Kidney glomerular epithelial cell (primary cell): ENCODE measurements at regions not wholly inside any gene's neighbourhood (a gene's known extent, or its start where the extent isn't known, plus 50 kb on each side); places are given as distances from the start of the nearest gene placed in this dataset.

ENCODE experiments used
- DNase-seq: peaks from one replicate; lab custom pipeline; 2025; lab: John Stamatoyannopoulos, UW

- DNase-seq = no peak
Measured at GRCh38 chr4:85265234-85265633, 209.7 kb upstream of the ARHGAP24 start.

DNA sequence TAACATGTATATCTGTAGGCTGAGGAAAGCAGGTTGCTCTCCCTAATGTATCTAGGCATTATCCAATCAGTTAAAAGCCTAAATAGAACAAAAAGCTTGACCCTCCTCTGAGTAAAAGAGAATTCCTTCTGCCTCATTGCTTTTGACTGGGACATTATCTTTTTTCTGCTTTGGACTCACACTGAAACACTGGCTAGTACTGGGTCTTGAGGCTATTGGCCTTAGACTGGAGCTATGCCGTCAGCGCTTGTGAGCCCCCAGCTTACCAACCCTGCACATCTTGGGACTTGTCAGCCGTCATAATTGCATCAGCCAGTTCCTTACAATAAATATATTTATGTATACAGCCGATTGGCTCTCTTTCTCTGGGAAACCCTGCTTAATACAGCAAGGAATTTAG lies 206.8 kb upstream of the ARHGAP24 start:
- no peak for DNase-seq

DNA sequence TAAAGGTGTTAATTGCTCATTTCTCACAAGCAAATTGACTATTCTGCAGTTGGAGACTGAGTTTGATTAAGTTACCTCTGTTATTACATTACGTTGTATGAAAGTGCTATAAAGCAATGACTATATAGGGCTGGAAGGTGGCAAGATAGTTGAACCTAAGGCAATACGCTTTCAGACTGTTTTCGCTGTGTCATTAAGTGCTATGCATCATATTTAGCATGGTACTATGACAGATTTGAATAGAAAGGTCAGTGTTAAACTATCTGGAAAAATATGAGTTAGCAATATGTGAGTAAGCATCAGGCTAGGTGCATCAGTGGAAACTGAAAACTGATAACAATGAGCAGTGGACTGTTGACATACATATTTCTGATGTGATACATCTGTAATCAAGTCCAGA lies 206.0 kb upstream of the ARHGAP24 start:
- DNase-seq = no peak

DNA sequence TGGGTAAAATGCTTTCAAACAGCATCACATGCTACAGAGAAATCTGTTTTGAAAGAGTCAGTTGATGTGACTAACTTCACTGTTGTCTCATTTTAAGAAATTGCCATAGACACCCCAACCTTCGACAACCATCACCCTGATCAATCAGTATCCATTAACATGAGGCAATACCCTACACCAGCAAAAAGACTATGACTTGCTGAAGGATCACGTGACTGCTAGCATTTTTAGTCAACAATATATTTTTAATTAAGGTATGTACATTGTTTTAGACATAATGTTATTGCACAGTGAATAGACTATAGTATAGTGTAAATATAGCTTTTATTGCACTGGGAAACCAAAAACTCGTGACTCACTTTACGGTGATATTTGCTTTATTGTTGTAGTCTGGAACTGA lies 200.0 kb upstream of the ARHGAP24 start:
- no peak for DNase-seq

DNA sequence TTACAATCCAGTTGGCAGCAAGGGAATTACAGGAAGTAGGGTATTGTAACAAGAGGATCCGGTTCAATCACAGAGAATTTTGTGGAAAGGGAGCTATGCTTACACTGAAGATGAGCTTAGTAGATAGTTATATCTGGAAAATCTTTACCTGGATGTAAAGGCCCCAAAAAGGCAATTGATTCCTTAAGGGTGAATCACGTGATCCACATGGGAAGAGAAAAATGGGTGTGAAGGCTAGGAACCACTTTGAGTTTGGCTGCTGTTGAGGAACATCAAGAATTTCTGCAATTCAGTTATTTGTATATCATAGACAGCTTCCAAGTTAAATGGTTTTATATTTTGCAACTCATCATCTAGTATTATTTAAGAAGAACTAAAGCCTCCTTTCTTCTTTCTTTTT lies 194.0 kb upstream of the ARHGAP24 start:
- no peak for DNase-seq

DNA sequence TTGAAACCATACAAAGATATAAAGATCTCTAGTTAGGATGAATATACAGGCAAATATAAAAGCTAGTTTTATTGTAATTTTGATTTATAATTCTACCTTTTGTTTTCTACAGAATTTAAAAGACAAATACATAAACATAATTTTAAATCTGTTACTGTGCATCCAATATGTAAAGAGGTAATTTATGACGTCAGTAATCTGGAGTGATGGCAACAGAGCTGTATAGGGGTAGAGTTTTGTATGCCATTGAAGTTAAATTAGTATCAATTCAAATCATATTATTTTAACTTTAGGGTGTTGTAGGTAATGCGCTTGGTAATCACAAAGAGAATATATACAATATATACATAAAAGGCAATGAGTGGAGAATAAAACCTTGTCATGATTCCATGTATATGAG lies 183.7 kb upstream of the ARHGAP24 start:
- DNase-seq = no peak

DNA sequence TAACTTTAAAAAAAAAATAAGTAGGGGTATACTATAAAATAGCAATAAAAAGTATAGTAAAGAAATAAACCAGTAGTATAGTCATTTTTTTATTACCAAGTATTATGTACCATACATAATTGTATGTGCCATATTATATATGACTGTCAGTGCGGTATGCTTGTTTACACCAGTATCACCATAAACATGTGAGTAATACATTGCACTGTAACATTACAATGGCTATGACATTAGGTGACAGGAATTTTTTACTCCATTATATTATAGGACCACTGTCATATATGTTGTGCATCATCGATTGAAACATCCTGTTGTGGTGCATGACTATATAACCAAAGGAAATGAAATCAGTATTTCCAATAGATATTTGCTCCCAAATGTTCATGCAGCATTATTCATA lies 176.9 kb upstream of the ARHGAP24 start:
- no peak for DNase-seq

DNA sequence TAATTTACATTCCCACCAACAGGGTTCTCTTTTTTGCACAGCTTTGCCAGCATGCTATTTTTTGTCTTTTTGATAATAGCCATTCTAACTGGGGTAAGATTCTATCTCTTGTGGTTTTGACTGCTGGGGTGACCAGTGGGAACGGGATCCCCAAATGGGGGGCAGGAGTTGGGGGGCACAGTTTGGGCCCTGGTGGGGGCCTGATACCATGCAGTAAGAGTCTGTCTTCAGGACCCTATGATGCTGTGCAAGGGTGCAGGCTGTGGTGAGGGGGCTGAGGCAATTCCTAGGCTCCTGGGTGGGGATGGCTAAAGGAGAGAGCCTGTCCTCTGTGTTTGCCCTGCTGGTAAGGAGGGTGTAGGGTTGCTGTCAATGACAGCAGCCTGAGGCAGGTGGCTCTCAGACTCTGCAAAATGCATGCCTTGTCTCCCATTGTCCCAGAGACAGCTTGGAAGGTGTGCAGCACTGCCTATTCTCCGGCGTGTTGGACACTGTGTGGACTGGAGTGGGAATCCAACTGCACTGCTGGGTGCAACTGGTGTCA lies 172.7 kb upstream of the ARHGAP24 start:
- DNase-seq = no peak

DNA sequence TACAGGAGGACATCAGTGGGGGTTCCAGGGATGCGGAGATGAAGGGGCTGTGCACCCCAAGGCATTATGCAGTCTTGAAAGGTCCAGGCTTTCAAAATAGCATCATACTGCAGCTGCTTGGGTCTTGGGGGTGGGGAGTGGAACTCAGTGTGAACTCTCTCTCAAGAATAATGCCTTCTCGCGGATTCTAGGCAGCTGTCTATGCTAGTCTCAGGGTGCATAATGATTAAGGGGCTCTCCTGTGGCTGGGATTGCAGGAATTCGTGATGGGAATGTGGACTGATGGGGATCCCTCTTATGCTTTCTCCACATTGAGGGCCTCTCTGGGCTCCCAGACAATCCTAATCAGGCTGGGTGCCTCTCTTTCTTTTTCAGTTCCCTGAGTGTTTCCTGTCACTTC lies 172.2 kb upstream of the ARHGAP24 start:
- no peak for DNase-seq

DNA sequence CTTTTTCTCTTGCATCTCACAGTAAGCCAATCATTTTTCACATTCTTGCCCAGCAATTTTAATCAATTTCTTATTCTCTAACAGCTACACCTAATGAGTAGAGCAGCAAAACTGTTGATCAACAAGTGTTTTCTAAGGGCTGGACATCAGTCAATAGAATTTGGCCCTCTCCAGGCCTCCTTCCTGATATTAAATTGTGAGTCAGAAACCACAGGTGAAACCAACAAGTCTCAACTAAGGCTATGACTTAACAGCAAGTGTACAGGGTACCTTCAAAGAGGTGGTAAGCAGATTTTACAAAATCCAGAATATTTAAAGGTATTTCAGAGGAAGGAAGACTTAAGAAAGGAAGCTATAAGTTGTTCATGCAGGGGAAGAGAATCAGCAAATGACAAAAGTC lies 156.5 kb upstream of the ARHGAP24 start:
- DNase-seq = no peak

- no peak for DNase-seq
Measured at GRCh38 chr4:85358831-85359230, 116.1 kb upstream of the ARHGAP24 start.

- DNase-seq = no peak
Measured at GRCh38 chr4:85362550-85362949, 112.4 kb upstream of the ARHGAP24 start.

DNA sequence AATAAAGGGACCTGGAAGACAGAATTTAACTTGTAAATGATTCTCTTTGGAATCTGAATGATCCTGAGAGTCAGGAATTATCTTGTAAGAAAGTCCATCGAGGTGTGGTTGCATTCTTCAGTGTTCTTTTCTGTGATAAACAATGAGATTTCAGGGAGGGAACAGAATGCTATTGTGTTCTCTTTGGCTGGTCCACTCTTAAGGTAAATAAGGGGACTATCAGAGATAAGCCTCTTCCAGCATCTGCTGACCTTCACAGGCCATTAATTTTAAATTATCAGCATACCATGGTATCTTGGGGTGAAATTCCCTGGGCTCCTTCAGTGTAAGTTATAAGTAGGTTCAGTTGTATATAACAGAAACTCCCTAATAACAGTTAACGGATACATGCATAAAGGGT lies 107.1 kb upstream of the ARHGAP24 start:
- DNase-seq = no peak

DNA sequence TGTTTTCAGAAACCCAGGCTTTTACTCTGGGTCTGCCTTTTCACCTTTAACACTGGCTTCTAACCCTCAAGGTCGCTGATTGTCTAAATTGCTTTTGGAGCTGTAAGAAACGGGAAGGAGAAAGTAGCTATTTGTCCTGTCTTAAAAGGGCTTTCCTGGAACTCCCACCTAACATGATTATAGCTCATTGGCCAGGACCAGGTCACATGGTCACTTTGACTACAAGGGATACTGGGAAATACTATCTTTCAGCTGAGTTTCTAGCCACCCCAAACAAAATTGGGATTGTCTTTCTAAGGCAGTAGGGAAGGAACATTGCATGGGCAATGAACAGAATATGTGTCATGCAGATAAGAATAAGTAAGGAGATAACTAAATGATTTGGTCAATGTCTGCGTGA lies 106.7 kb upstream of the ARHGAP24 start:
- DNase-seq = no peak

GRCh38 chr4:85368932-85369331 lies 106.0 kb upstream of the ARHGAP24 start:
- DNase-seq = no peak

DNA sequence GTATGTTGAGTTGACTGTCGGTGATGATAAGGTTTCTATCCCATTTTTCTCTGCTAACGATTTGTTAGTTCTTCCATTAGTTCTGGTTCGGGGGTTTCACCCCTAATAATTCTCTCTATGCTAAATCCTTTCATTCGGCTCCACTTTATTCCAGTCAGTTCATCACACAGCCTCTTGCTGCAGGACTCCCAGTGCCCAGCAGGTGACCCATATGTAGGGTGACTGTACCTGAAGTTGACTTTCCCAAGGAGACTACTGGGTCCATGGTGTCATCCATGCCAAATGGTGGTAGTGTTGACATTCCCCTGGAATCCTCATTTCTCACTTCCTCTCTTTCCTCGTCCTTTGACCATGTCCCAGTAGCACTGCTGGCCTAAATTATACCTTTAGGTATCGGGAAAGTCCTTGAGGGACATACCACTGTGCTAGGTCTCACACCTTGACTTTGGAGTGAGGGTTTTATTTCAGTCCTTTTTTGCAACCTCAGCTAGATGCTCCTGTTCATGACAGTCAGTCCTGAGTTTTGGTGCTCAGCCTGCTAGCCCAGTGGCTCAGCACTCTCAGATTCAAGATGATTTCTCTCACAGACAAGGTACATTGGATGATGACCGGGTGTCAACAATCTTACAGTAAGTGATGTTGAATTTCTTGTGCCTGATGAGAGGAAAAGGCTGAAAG lies 105.1 kb upstream of the ARHGAP24 start:
- DNase-seq = no peak

DNA sequence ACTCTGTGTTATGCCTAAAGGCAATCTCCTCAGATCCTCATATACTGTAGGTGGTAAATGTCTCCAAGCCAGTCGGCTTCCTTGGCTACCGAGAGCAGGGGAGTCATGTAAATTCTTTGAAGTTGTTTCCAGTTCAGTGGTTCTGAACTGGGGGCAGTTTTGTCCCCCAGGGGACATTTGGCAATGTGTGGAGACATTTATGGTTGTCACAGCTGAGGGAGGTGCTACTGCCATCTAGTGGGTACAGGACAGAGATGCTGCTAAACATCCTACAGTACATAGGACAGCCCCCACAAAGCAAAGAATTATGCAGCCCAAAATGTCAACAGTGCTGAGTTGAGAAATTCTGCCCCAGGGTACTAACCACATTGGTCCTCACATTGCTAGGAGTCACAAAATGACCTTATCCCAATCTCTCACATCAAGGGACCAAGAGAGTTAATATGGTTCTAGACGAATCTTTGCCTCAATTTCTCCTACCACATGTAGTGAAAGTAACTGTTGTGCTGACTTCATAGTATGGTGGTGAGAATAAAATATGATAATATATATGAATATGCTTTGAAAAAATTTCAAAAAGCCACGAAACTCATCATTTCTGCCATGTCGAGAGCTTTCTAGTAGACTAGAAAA lies 104.4 kb upstream of the ARHGAP24 start:
- peak; percentile 29 for DNase-seq

DNA sequence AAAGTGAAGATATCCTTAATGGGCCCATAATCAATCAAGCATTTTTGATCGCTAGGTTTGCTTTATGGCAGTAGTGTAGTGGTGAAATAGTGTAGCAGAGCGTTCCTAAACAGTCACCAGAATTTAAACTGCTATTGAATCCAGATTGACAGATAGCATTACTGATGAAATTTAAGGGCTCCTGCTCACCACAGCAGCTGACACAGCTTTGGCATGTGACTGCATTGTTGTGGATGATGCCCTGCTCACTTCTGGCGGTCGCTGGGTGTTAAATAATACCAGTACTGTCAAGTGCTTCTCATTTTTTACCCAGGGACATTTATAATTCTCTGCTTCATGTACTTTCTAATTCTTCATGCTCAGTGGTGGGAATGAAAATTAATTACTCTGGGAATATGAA lies 102.0 kb upstream of the ARHGAP24 start:
- no peak for DNase-seq

DNA sequence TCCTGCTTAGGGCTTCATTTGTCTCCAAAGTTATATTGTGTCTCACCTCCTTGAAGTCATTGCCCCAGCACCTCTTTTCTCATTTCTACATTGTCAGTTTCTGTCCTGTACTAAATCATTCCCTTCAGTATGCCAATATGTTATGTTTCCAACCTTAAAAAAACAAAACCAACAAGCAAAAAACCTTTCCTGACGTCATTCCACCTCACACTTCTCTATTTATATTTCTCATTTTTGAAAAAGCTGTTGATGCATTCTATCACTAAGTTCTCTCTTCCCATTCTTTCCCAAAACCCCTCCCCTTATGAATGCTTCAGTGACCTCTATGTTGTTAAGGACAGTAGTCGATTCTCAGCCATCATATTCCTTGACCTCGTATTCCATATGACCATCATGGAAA lies 98.7 kb upstream of the ARHGAP24 start:
- DNase-seq = no peak

DNA sequence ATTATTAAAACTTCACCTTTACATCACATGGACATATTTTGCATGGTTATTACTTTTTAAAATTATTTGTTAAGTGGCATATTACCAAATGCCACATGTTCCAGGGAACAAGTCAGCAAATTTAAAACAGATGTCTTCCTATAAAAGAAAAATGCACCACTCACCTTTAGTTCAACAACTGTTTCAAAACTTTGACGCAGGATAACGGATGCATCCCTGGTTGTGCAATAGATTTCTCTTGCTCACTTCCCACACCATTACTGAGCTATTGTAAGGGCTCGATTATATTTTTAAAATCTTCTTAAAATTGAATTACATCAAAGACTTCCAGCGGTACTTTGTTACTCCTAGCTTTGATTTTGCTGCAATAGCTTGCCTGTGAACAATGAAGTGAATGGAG lies 93.0 kb upstream of the ARHGAP24 start:
- no peak for DNase-seq

DNA sequence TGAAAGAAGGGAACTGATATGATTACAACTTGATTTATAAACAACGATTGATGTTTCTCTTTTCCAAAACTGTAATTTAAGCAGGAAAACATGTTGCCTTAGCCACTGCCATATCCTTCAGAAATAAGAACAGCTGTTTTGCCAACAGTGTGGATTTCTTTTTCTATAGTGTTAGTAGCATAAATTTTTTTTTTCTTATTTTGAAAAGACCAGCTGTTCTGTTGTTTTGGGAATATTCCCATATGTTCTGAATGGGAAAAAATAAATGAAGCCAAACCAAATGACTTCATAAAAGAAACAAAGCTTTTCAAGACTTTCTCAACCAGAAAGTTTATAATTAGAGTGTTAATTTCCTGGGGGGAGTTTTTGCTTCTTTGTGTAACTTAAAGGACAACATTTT lies 83.9 kb upstream of the ARHGAP24 start:
- no peak for DNase-seq

DNA sequence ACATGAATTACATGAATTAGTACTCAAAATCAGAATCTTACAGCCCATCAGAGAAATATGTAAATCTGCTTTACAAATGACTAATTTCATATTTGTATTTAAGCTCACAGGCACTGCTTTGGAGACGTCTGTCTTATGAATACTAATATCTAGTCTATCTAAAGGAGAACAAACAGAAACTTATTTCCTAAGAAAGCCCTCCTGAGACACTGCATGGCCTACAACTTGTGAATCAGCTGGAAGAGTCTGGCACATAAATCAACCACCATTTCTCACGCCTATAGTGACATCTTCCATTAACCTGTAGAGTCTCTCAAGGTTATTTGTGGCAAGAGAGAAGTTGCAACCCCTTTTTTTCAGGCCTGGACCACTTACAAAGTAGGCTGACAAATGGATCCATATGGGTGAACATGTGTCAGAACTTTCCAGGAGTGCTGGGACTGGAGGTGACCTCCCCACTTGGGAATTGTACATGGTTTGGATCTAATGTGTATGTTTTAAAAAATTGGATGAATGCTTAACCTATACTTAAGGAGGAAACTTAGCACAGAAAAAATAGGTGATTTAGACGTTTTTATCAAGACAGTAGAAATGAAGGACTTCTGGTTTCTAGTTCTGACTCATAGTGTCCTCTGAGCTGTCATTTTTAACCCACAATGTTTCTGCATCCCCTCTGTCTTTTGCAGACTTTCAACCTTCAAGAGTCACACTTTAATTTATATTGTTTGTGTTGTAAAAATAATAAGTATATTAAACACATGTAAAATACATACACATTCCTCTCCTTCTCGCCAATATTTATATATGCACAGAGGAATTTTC lies 83.2 kb upstream of the ARHGAP24 start:
- no peak for DNase-seq

DNA sequence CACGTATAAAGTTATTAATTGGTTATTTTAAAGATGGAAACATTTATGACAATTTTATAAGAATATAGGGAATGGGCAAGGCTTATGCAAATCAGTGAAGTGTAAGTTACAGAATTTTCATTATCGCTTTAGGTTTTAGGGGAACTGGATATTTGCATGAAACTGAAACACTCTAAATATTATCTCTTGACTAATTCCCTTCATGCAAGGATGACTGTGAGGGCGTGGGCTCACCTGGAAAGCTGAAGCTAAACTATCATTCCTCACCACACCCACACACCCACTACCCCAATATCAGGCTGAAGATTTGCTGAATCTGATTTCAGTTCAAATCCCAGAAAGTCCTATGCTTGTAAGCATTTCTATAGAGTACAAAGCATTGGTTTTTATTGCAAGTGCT lies 81.7 kb upstream of the ARHGAP24 start:
- DNase-seq = no peak
